GM23338 (cell line): ENCODE measurements at regions not wholly inside any gene's neighbourhood (a gene's known extent, or its start where the extent isn't known, plus 50 kb on each side); places are given as distances from the start of the nearest gene placed in this dataset.

Experiments used
- ATAC-seq: fragments of 200-7000 bp; cut with Tn5 transposase; 3 replicates; pipeline ENCODE4 v1.9.1; 2020
- DNase-seq: peaks from one replicate; pipeline ENCODE4 v3.0.0-alpha.2; 2015; ENCODE audit warnings: low spot score
- H2AFZ ChIP-seq: fragments of 200-600 bp; sonication (generic); 2 replicates; pipeline ENCODE4 v1.8.0; 2016; ENCODE audit warnings: antibody characterized with exemption, mild to moderate bottlenecking, moderate library complexity
- H3F3A ChIP-seq: fragments of 200-600 bp; sonication (generic); replicated peaks from 2 replicates; pipeline ENCODE4 v1.8.0; 2017; ENCODE audit warnings: antibody characterized with exemption, mixed run types, low read depth
- H3K27ac ChIP-seq: fragments of 200-600 bp; sonication (generic); 2 replicates; pipeline ENCODE4 v1.6.1; 2016; ENCODE audit warnings: low read depth
- H3K27me3 ChIP-seq: fragments of 200-600 bp; sonication (generic); 2 replicates; pipeline ENCODE4 v1.8.0; 2016; ENCODE audit warnings: mild to moderate bottlenecking, mixed run types, moderate library complexity; ENCODE audit not compliant: insufficient read depth
- H3K36me3 ChIP-seq: fragments of 200-600 bp; sonication (generic); 2 replicates; pipeline ENCODE4 v1.8.0; 2016; ENCODE audit warnings: mild to moderate bottlenecking; ENCODE audit not compliant: insufficient read depth
- H3K4me1 ChIP-seq: fragments of 200-600 bp; sonication (generic); 2 replicates; pipeline ENCODE4 v1.8.0; 2016; ENCODE audit warnings: mild to moderate bottlenecking, moderate library complexity; ENCODE audit not compliant: insufficient read depth
- H3K4me2 ChIP-seq: fragments of 200-600 bp; sonication (generic); 2 replicates; pipeline ENCODE4 v1.7.1; 2017; ENCODE audit warnings: mixed run types
- H3K4me3 ChIP-seq: fragments of 200-600 bp; sonication (generic); 2 replicates; pipeline ENCODE4 v1.6.1; 2016; ENCODE audit warnings: mixed run types
- H3K79me2 ChIP-seq: fragments of 200-600 bp; sonication (generic); replicated peaks from 2 replicates; pipeline ENCODE4 v1.8.0; 2017; ENCODE audit warnings: mild to moderate bottlenecking; ENCODE audit not compliant: insufficient read depth
- H3K9me2 ChIP-seq: fragments of 200-600 bp; sonication (generic); 2 replicates; pipeline ENCODE4 v1.8.0; 2017; ENCODE audit not compliant: insufficient read depth
- H4K20me1 ChIP-seq: fragments of 200-600 bp; sonication (generic); replicated peaks from 2 replicates; pipeline ENCODE4 v1.8.0; 2017; ENCODE audit warnings: mild to moderate bottlenecking; ENCODE audit not compliant: insufficient read depth
- H3K27ac Mint-ChIP-seq: 2 replicates; pipeline ENCODE4 v1.8.0; 2020; ENCODE audit warnings: inconsistent platforms, mild to moderate bottlenecking, moderate library complexity, mixed read lengths
- H3K27me3 Mint-ChIP-seq: 3 replicates; pipeline ENCODE4 v1.8.0; 2022; ENCODE audit warnings: low read depth, mild to moderate bottlenecking, moderate library complexity, mixed read lengths, inconsistent platforms; ENCODE audit not compliant: insufficient read depth, poor library complexity
- H3K36me3 Mint-ChIP-seq: 3 replicates; pipeline ENCODE4 v1.8.0; 2021; ENCODE audit warnings: low read depth, mild to moderate bottlenecking, inconsistent platforms, moderate library complexity, mixed read lengths
- H3K4me1 Mint-ChIP-seq: 3 replicates; pipeline ENCODE4 v1.8.0; 2020; ENCODE audit warnings: mild to moderate bottlenecking, inconsistent platforms, mixed read lengths
- H3K4me3 Mint-ChIP-seq: 3 replicates; pipeline ENCODE4 v1.8.0; 2021; ENCODE audit warnings: moderate library complexity, mild to moderate bottlenecking, inconsistent platforms, mixed read lengths
- H3K9me3 Mint-ChIP-seq: 3 replicates; pipeline ENCODE4 v1.8.0; 2020; ENCODE audit warnings: moderate library complexity, mild to moderate bottlenecking, inconsistent platforms, mixed read lengths
- CREB1 ChIP-seq: fragments of 250-450 bp; sonication (Bioruptor Pico); IDR thresholded peaks from 2 replicates; pipeline ENCODE4 v1.5.0; 2020; ENCODE audit warnings: low read depth, mild to moderate bottlenecking, moderate library complexity
- EZH2 ChIP-seq: fragments of 200-600 bp; sonication (generic); IDR thresholded peaks from one replicate; pipeline ENCODE4 v1.8.0; 2017; ENCODE audit warnings: antibody characterized with exemption, mild to moderate bottlenecking, low read depth; ENCODE audit not compliant: unreplicated experiment
- EZH2phosphoT487 ChIP-seq: fragments of 200-600 bp; sonication (generic); IDR thresholded peaks from one replicate; pipeline ENCODE4 v1.8.1; 2018; ENCODE audit warnings: antibody characterized with exemption; ENCODE audit not compliant: unreplicated experiment
- JUNB ChIP-seq: IDR thresholded peaks from one replicate; pipeline ENCODE4 v1.6.1; 2016; ENCODE audit warnings: antibody characterized with exemption; ENCODE audit not compliant: unreplicated experiment
- NANOG ChIP-seq: IDR thresholded peaks from 2 replicates; pipeline ENCODE4 v1.6.1; 2016; ENCODE audit warnings: antibody characterized with exemption, borderline replicate concordance
- POLR2AphosphoS5 ChIP-seq: IDR thresholded peaks from 2 replicates; pipeline ENCODE4 v1.6.1; 2016; ENCODE audit warnings: antibody characterized with exemption, low read depth
- STAT1 ChIP-seq: IDR thresholded peaks from one replicate; pipeline ENCODE4 v1.6.1; 2016; ENCODE audit warnings: antibody characterized with exemption; ENCODE audit not compliant: unreplicated experiment
- ZNF114 ChIP-seq: fragments of 250-450 bp; sonication (Bioruptor Pico); IDR thresholded peaks from 2 replicates; pipeline ENCODE4 v1.5.0; 2020; ENCODE audit warnings: mild to moderate bottlenecking, moderate library complexity
- ZNF331 ChIP-seq: fragments of 250-450 bp; sonication (Bioruptor Pico); IDR thresholded peaks from 2 replicates; pipeline ENCODE4 v1.5.0; 2020; ENCODE audit warnings: low read depth, mild to moderate bottlenecking, moderate library complexity
- TF ChIP-seq, protein P1 (sequence below): IDR thresholded peaks from one replicate; pipeline ENCODE4 v1.6.1; 2018; ENCODE audit warnings: antibody characterized with exemption; ENCODE audit not compliant: unreplicated experiment
- TF ChIP-seq, protein P2 (sequence below): IDR thresholded peaks from 2 replicates; pipeline ENCODE4 v1.6.1; 2016; ENCODE audit warnings: antibody characterized with exemption
- TF ChIP-seq, protein P3 (sequence below), 2 experiments: fragments of 200-600 bp in 1 of 2; sonication (generic) in 1 of 2; conservative IDR thresholded peaks; 2 replicates each; pipeline versions ENCODE4 v1.5.1 to v1.6.1; 2016 to 2017; ENCODE audit warnings: antibody characterized with exemption in 2 of 2, low read depth in 2 of 2, mild to moderate bottlenecking in 2 of 2, moderate library complexity in 1 of 2
- TF ChIP-seq, protein P4 (sequence below): fragments of 250-450 bp; sonication (Bioruptor Pico); IDR thresholded peaks from 2 replicates; pipeline ENCODE4 v1.5.0; 2020; ENCODE audit warnings: mild to moderate bottlenecking, moderate library complexity

DNA sequence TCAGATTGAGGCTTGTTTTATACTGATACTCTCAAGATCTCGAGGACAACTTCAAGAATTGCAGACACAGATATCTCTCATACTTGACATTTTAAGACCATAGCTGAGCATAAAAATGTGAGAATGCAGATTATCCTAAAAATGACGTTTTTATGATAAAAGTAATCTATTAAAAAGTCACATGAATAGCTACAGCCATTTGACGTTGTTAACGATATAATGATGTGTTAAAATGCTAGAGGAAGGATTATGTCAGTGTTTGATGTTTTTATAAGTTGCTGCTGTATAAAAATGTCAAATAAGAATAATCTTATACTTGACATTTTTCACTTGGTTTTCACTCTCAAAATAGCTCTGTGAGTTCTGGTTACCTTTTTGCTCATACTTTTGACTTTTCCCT, 67.1 kb upstream of the NPVF start:
- peaks cover 19% of the 10 kb centered on the region for H3K4me1 ChIP-seq
- Mint-ChIP-seq H3K27me3 (no peaks in the 10 kb centered on the region), H3K36me3 (no peaks in the 10 kb centered on the region), H3K27ac (no peak overlapping the region), H3K4me3 (no peak overlapping the region), H3K9me3 (no peaks in the 10 kb centered on the region), H3K4me1 (peaks cover 18% of the 10 kb centered on the region)
- TF ChIP-seq NANOG (no peak), STAT1 (no peak), ZNF331 (CRISPR knock-in tag) (no peak), ZNF114 (CRISPR knock-in tag) (no peak), EZH2phosphoT487 (no peak), EZH2 (no peak), POLR2AphosphoS5 (no peak), CREB1 (CRISPR knock-in tag) (no peak), JUNB (no peak)
- TF ChIP-seq, protein P1, sequence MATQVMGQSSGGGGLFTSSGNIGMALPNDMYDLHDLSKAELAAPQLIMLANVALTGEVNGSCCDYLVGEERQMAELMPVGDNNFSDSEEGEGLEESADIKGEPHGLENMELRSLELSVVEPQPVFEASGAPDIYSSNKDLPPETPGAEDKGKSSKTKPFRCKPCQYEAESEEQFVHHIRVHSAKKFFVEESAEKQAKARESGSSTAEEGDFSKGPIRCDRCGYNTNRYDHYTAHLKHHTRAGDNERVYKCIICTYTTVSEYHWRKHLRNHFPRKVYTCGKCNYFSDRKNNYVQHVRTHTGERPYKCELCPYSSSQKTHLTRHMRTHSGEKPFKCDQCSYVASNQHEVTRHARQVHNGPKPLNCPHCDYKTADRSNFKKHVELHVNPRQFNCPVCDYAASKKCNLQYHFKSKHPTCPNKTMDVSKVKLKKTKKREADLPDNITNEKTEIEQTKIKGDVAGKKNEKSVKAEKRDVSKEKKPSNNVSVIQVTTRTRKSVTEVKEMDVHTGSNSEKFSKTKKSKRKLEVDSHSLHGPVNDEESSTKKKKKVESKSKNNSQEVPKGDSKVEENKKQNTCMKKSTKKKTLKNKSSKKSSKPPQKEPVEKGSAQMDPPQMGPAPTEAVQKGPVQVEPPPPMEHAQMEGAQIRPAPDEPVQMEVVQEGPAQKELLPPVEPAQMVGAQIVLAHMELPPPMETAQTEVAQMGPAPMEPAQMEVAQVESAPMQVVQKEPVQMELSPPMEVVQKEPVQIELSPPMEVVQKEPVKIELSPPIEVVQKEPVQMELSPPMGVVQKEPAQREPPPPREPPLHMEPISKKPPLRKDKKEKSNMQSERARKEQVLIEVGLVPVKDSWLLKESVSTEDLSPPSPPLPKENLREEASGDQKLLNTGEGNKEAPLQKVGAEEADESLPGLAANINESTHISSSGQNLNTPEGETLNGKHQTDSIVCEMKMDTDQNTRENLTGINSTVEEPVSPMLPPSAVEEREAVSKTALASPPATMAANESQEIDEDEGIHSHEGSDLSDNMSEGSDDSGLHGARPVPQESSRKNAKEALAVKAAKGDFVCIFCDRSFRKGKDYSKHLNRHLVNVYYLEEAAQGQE, result no peak
- TF ChIP-seq, protein P2, sequence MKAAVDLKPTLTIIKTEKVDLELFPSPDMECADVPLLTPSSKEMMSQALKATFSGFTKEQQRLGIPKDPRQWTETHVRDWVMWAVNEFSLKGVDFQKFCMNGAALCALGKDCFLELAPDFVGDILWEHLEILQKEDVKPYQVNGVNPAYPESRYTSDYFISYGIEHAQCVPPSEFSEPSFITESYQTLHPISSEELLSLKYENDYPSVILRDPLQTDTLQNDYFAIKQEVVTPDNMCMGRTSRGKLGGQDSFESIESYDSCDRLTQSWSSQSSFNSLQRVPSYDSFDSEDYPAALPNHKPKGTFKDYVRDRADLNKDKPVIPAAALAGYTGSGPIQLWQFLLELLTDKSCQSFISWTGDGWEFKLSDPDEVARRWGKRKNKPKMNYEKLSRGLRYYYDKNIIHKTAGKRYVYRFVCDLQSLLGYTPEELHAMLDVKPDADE, result no peak
- TF ChIP-seq, protein P3, sequence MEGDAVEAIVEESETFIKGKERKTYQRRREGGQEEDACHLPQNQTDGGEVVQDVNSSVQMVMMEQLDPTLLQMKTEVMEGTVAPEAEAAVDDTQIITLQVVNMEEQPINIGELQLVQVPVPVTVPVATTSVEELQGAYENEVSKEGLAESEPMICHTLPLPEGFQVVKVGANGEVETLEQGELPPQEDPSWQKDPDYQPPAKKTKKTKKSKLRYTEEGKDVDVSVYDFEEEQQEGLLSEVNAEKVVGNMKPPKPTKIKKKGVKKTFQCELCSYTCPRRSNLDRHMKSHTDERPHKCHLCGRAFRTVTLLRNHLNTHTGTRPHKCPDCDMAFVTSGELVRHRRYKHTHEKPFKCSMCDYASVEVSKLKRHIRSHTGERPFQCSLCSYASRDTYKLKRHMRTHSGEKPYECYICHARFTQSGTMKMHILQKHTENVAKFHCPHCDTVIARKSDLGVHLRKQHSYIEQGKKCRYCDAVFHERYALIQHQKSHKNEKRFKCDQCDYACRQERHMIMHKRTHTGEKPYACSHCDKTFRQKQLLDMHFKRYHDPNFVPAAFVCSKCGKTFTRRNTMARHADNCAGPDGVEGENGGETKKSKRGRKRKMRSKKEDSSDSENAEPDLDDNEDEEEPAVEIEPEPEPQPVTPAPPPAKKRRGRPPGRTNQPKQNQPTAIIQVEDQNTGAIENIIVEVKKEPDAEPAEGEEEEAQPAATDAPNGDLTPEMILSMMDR (conservative IDR thresholded peaks at IDR 0.05; ENCODE audit: low read depth in 2 of 2), result no peak
- TF ChIP-seq, protein P4, sequence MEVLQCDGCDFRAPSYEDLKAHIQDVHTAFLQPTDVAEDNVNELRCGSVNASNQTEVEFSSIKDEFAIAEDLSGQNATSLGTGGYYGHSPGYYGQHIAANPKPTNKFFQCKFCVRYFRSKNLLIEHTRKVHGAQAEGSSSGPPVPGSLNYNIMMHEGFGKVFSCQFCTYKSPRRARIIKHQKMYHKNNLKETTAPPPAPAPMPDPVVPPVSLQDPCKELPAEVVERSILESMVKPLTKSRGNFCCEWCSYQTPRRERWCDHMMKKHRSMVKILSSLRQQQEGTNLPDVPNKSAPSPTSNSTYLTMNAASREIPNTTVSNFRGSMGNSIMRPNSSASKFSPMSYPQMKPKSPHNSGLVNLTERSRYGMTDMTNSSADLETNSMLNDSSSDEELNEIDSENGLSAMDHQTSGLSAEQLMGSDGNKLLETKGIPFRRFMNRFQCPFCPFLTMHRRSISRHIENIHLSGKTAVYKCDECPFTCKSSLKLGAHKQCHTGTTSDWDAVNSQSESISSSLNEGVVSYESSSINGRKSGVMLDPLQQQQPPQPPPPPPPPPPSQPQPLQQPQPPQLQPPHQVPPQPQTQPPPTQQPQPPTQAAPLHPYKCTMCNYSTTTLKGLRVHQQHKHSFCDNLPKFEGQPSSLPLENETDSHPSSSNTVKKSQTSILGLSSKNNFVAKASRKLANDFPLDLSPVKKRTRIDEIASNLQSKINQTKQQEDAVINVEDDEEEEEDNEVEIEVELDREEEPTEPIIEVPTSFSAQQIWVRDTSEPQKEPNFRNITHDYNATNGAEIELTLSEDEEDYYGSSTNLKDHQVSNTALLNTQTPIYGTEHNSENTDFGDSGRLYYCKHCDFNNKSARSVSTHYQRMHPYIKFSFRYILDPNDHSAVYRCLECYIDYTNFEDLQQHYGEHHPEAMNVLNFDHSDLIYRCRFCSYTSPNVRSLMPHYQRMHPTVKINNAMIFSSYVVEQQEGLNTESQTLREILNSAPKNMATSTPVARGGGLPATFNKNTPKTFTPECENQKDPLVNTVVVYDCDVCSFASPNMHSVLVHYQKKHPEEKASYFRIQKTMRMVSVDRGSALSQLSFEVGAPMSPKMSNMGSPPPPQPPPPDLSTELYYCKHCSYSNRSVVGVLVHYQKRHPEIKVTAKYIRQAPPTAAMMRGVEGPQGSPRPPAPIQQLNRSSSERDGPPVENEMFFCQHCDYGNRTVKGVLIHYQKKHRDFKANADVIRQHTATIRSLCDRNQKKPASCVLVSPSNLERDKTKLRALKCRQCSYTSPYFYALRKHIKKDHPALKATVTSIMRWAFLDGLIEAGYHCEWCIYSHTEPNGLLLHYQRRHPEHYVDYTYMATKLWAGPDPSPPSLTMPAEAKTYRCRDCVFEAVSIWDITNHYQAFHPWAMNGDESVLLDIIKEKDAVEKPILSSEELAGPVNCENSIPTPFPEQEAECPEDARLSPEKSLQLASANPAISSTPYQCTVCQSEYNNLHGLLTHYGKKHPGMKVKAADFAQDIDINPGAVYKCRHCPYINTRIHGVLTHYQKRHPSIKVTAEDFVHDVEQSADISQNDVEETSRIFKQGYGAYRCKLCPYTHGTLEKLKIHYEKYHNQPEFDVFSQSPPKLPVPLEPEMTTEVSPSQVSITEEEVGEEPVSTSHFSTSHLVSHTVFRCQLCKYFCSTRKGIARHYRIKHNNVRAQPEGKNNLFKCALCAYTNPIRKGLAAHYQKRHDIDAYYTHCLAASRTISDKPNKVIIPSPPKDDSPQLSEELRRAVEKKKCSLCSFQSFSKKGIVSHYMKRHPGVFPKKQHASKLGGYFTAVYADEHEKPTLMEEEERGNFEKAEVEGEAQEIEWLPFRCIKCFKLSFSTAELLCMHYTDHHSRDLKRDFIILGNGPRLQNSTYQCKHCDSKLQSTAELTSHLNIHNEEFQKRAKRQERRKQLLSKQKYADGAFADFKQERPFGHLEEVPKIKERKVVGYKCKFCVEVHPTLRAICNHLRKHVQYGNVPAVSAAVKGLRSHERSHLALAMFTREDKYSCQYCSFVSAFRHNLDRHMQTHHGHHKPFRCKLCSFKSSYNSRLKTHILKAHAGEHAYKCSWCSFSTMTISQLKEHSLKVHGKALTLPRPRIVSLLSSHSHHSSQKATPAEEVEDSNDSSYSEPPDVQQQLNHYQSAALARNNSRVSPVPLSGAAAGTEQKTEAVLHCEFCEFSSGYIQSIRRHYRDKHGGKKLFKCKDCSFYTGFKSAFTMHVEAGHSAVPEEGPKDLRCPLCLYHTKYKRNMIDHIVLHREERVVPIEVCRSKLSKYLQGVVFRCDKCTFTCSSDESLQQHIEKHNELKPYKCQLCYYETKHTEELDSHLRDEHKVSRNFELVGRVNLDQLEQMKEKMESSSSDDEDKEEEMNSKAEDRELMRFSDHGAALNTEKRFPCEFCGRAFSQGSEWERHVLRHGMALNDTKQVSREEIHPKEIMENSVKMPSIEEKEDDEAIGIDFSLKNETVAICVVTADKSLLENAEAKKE (CRISPR knock-in tag), result no peak
- no peak overlapping the region for H2AFZ ChIP-seq
- no peak for ATAC-seq
- H3K27me3 ChIP-seq, result no peaks in the 10 kb centered on the region
- no peak overlapping the region for H3K4me3 ChIP-seq
- no peaks in the 10 kb centered on the region for H3K79me2 ChIP-seq
- no peak overlapping the region for H3K27ac ChIP-seq
- no peak overlapping the region for H3K4me2 ChIP-seq
- no peaks in the 10 kb centered on the region; the same call in none of the 2 replicates for H3K9me2 ChIP-seq
- no peaks in the 10 kb centered on the region for H3F3A ChIP-seq
- no peaks in the 10 kb centered on the region for H4K20me1 ChIP-seq
- no peaks in the 10 kb centered on the region for H3K36me3 ChIP-seq
- no peak for DNase-seq
